ENCODE measurements at regions not wholly inside any gene's neighbourhood (a gene's known extent, or its start where the extent isn't known, plus 50 kb on each side); places are given as distances from the start of the nearest gene placed in this dataset.
"Not testable (repeated sequence)": the region's sequence is repeated elsewhere in the genome, so short reads cannot be mapped to it uniquely, and the experiment has no call there.

- no peaks in the 10 kb centered on the region for H3K36me3 ChIP-seq
- no peaks in the 10 kb centered on the region for H3K9me3 ChIP-seq
- no peak overlapping the region for H3K4me3 ChIP-seq
- no peak overlapping the region for H3K27ac ChIP-seq
- intact Hi-C loops (cut with DNase I) = no loop called here
- DNase-seq = no peak
- peaks cover 0 to 21% (median 3%) of the 10 kb centered on the region in 3 donors for H3K27me3 ChIP-seq
- H3K4me1 ChIP-seq = no peaks in the 10 kb centered on the region
- WGBS, 2 donors = 50 to 77% methylated on average over 5 of the region's 5 CpGs
- TF ChIP-seq EP300 (IDR thresholded peaks at IDR 0.05) (no peak), POLR2AphosphoS5 (IDR thresholded peaks at IDR 0.05) (no peak), POLR2A (IDR thresholded peaks at IDR 0.05) (no peak)
- TF ChIP-seq, protein P1, sequence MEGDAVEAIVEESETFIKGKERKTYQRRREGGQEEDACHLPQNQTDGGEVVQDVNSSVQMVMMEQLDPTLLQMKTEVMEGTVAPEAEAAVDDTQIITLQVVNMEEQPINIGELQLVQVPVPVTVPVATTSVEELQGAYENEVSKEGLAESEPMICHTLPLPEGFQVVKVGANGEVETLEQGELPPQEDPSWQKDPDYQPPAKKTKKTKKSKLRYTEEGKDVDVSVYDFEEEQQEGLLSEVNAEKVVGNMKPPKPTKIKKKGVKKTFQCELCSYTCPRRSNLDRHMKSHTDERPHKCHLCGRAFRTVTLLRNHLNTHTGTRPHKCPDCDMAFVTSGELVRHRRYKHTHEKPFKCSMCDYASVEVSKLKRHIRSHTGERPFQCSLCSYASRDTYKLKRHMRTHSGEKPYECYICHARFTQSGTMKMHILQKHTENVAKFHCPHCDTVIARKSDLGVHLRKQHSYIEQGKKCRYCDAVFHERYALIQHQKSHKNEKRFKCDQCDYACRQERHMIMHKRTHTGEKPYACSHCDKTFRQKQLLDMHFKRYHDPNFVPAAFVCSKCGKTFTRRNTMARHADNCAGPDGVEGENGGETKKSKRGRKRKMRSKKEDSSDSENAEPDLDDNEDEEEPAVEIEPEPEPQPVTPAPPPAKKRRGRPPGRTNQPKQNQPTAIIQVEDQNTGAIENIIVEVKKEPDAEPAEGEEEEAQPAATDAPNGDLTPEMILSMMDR (IDR thresholded peaks at IDR 0.05) = no peak
These were observed 331.0 kb upstream of the CCL2 start for GRCh38 chr17:33924104-33924503.

- H3K9me3 ChIP-seq = no peaks in the 10 kb centered on the region
- H3K27me3 ChIP-seq = peaks cover 0 to 20% (median 3%) of the 10 kb centered on the region in 3 donors
- no peaks in the 10 kb centered on the region for H3K4me1 ChIP-seq
- H3K4me3 ChIP-seq = no peak overlapping the region
- H3K27ac ChIP-seq = no peak overlapping the region
- no peak for TF ChIP-seq EP300 (IDR thresholded peaks at IDR 0.05)
- TF ChIP-seq POLR2A (IDR thresholded peaks at IDR 0.05) = no peak
- TF ChIP-seq, protein P1 (IDR thresholded peaks at IDR 0.05) = no peak
- TF ChIP-seq POLR2AphosphoS5 (IDR thresholded peaks at IDR 0.05) = no peak
- H3K36me3 ChIP-seq = no peaks in the 10 kb centered on the region
- DNase-seq = no peak
- WGBS, 2 donors = 71 to 81% methylated on average over 2 of the region's 2 CpGs
- intact Hi-C loops (cut with DNase I) = no loop called here
These were observed 329.4 kb upstream of the CCL2 start for GRCh38 chr17:33925649-33926048.

GRCh38 chr17:33927732-33928133 is 327.4 kb upstream of the CCL2 start:
- no peaks in the 10 kb centered on the region for H3K36me3 ChIP-seq
- H3K27me3 ChIP-seq = peaks cover 0 to 8% (median 0%) of the 10 kb centered on the region in 3 donors
- no peak overlapping the region for H3K27ac ChIP-seq
- 32 to 53% methylated on average over 3 of the region's 3 CpGs for WGBS, 2 donors
- no peaks in the 10 kb centered on the region for H3K9me3 ChIP-seq
- TF ChIP-seq EP300 (IDR thresholded peaks at IDR 0.05) (no peak), POLR2AphosphoS5 (IDR thresholded peaks at IDR 0.05) (no peak), POLR2A (IDR thresholded peaks at IDR 0.05) (no peak)
- TF ChIP-seq, protein P1 (IDR thresholded peaks at IDR 0.05) = no peak
- no peak overlapping the region for H3K4me3 ChIP-seq
- DNase-seq = no peak
- no peaks in the 10 kb centered on the region for H3K4me1 ChIP-seq
- intact Hi-C loops (cut with DNase I) = no loop called here

DNA sequence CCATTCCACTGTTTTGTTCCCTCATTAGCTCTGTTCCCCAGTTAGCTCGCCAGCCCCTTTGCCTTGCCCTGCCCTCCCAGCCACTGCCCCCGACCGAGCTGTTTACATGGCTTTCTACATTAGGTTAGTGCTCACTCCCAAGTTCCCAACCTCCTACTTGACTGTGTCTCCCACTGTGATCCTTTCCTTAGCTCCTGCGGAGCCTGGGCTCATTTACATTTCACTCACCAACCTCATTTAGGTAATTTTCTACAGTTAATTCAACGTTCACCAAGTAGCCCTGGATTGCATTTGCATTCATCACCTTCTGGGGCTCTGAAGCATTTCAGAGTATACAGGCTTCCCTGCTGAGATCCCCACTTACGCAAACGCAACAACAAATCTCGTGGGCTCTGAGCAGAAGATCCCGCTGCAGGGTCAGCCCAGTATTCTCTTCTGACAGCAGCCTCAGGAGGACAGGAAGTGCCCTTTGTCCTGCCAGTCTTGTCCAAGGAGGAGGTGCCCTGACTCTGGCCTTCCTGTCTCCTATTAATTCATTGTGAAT is 325.8 kb upstream of the CCL2 start:
- TF ChIP-seq, protein P1 (IDR thresholded peaks at IDR 0.05) = no peak
- TF ChIP-seq POLR2AphosphoS5 (IDR thresholded peaks at IDR 0.05) = no peak
- TF ChIP-seq POLR2A (IDR thresholded peaks at IDR 0.05) = no peak
- no peak for TF ChIP-seq EP300 (IDR thresholded peaks at IDR 0.05)
- Histone ChIP-seq H3K4me3 (no peak overlapping the region), H3K27me3 (peaks cover 0 to 8% (median 0%) of the 10 kb centered on the region in 3 donors), H3K4me1 (no peaks in the 10 kb centered on the region), H3K27ac (no peak overlapping the region), H3K9me3 (no peaks in the 10 kb centered on the region), H3K36me3 (no peaks in the 10 kb centered on the region)
- 58 to 64% methylated on average over 9 of the region's 9 CpGs for WGBS, 2 donors
- intact Hi-C loops (cut with DNase I) = no loop called here
- DNase-seq = no peak

DNA sequence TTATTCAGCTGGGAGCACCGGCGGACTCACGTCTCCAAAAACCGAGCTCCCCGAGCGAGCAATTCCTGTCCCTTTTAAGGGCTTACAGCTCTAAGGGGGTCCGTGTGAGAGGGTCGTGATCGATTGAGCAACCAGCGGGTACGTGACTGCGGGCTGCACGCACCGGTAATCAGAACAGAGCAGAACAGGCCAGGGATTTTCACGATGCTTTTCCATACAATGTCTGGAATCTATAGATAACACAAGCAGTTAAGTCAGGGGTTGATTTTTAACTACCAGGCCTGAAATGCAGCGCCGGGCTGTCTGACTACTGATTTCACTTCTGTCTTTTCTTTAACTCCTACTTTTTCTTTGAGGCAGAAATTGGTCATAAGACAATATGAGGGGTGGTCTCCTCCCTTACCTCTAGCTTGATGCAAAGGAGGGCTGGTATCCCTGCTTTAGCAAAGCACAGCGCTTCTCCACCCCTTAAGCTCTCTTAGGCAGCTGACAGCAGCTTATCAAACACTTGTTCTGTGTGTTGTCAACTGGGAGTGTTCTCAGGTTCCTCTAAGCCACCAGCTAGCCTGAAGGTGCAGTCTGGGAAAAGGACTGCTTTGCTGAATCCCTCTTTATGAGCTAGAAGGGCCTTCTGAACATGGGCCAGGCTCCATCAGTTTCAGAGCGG is 323.8 kb upstream of the CCL2 start:
- H3K4me1 ChIP-seq; H3K9me3 ChIP-seq; H3K4me3 ChIP-seq; H3K36me3 ChIP-seq; intact Hi-C loops (cut with DNase I); H3K27me3 ChIP-seq; DNase-seq; H3K27ac ChIP-seq: not testable (repeated sequence)
- 78 to 83% methylated on average over 19 of the region's 19 CpGs for WGBS, 2 donors
